ENCODE measurements at regions not wholly inside any gene's neighbourhood (a gene's known extent, or its start where the extent isn't known, plus 50 kb on each side); places are given as distances from the start of the nearest gene placed in this dataset.

- no peak for TF ChIP-seq CTCF (IDR thresholded peaks at IDR 0.05)
- TF ChIP-seq POLR2A (IDR thresholded peaks at IDR 0.05): no peak
Observed at GRCh38 chr6:144580039-144580438, 294.9 kb downstream of the UTRN start.

Measured in Peyer's patch (tissue), 4 donors.